GM20431 (cell line): ENCODE measurements at regions not wholly inside any gene's neighbourhood (a gene's known extent, or its start where the extent isn't known, plus 50 kb on each side); places are given as distances from the start of the nearest gene placed in this dataset.

ENCODE experiments used
- in situ Hi-C: fragments of 300-500 bp; cut with MseI, MboI; formaldehyde crosslinking; loops from one replicate; pipeline ENCODE4 v1.15.0; 2020; ENCODE audit warnings: low sequenced_read_pairs; ENCODE audit not compliant: unreplicated experiment

GRCh38 chr16:27706156-27706865 lies 156.4 kb downstream of the KATNIP start:
- in situ Hi-C loops = no loop called here

DNA sequence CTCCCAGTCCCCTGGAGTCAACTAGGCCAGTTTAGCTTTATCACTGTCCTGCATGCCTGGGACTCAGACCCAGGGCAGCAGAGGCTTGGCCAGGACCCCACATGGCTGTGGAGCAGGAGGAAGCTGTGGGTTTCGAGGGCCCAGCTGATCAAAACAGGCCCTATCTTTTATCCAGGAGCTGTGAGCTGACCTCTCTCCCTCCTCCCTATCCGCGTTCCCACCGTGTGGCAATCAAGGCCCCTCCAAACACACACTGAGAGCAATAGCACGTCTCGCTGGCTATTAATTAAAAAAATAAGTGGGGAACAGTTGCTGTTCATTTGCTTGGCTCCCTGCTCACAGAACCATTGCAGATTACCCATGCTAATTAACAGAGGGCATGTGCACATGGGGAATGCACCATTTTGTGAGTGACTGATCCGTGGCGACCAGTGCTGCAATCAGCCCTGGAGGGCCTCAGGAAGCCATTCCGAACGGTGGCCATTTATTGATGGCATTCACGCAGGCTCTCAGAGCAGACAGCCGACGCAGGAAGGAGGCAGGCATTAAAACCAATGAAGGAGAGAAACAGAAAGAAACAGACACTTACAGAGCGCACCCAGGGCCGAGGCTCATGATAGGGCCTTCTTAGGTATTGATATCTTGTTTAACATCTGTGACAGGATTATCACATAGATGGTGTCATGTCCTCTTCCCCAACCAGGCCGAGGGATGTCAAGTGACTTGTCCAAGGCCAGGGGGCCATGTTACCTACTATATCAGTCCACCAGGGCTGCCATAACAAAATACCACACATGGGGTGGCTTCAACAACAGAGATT lies 157.1 kb downstream of the KATNIP start:
- in situ Hi-C loops = no loop called here

GRCh38 chr16:27708651-27709050 lies 158.7 kb downstream of the KATNIP start:
- in situ Hi-C loops = no loop called here

- in situ Hi-C loops = no loop called here
Observed at GRCh38 chr16:27712251-27712711, 162.3 kb downstream of the KATNIP start.

- in situ Hi-C loops = no loop called here
Observed at GRCh38 chr16:27717726-27718125, 167.8 kb downstream of the KATNIP start.

DNA sequence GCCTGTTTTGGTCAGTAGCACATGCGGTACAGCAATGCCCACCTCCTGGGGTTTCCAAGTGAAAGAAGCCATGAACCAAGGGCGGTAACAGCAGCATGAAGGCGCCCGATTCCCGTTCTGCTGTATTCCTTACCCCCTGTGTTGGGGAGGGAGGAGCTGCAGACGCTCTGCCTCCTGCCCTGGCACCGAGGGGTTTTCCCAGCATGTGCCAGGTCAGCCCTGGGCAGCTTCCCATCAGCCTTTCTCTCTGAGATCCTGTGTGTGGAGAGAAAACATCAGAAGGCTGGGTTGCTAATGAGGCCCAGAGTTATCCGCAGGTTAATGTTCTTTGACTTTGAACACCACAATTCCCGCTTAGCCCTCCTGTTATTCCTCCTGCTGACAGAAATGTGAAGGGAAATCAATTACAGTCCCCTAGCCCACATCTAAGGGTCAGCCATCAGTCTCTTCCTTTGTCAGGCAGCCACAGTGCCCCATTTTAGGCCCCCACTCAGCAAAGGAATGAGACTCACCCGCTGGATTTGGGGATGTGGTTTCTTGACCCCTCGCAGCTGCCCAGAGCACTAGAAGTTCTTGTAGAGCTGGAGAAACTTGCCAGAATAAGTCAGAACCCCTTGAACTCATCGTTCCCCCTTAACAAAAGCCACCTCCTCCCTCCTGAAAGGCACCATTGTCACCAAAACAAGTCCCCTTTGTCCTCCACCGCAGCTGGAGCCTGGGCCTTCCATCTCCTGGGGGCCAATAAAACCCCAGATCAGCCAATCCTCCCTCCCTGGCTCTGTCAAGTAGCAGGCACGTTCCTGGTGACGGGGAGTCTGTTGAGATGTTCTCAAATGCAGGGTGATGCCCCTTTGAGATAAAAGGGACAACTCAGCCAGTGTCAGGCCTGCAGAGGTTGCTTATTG lies 168.5 kb downstream of the KATNIP start:
- in situ Hi-C loops = no loop called here

DNA sequence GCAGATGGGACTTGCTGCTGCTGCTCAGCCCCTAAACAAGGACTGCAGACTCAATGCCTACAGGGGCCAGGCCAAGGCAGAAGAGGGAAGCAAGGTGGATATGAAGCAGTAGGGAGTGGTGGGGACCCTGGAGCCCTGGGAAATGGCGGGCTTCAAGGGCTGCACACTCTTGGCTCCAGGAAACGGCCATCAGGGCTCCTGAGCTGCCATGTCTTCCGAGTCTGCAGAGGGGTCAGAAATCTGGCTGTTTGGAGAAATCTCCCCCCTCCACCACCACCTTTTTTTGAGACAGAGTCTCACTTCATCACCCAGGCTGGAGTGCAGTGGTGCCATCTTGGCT lies 169.1 kb downstream of the KATNIP start:
- in situ Hi-C loops = no loop called here

DNA sequence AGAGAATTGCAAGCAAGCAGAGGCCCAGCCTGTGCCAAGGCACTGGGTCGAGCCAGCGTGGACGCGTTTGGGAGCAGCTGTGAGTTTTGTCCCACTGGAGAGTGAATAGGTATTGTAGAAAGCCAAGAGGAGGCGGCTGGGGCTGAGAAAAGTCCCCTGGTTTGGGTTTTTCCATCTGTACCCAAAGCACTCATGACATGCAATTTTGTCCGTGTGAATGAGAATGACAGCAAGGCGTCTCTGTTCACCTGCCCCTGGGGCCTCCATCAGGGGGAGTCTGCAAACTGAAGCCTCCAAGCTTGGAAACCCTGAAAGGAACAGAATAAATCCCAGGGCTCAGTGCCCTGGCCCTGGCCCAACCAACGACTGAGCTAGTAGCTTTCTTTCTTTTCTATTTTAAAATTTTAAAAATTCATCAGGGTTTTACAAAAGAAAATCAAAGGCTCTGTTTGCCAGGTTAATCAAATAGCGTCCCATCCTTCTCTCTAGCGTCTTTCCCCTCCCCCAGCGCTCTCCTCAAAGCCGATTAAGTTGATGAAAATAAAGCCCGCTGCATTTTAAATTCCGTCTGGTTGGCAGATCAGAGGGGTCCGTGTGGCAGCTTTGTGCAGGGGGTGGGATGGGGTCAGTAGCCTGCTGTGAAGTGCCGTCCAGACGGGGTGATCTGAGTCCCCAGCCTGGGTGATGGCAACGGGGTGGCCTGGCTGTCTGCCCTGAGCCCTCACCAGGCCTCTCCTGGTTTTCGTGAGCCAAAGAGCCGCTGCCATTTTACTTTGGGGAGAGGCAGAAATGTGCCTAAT lies 171.0 kb downstream of the KATNIP start:
- in situ Hi-C loops = no loop called here

- in situ Hi-C loops = no loop called here
Observed at GRCh38 chr16:27721531-27722181, 171.7 kb downstream of the KATNIP start.

DNA sequence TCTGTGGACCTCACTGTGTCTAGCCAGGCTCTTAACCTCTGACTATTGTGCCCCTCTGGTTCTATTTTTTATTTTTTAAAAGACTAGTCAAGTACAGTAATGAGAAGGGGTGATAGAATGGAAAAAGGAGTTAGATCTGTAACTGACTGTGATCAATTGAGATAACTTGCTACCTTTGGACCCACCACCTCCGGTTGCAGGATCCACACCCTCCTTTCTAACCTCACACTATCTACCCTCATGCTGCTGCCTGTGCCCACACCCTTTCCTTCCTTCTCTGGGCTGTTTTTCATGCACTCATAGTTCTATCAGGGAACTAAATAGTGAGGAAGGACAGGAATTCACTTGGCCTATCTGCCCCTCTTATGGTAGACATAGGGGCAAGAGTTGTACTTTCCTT lies 172.3 kb downstream of the KATNIP start:
- in situ Hi-C loops = no loop called here

DNA sequence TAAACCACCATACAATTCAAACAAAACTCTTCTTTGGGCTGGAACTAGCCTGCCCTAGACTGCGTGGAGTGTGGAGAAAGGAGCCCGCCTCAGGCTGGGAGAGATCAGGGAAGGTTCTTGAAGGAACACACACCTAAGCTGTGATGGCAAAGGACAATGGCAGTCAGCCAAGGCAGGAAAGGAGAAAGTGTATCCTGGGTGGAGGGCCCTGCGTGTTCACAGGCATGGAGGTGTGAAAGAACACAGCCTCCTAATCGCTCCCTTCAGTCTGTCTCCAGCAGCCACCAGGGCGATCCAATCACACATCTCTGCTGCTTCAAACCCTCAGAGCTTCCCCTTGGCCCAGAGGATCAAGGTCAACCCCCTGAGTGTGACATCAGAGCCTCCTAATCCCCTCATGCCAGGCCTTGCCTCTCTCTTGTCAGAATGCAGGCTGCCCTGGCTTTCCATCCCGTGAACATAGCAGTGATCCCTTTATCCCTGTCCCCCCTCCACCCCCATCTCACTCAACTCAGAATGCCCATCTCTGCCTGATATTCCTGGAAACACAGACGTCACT lies 173.0 kb downstream of the KATNIP start:
- in situ Hi-C loops = no loop called here

GRCh38 chr16:27723711-27724481 lies 174.0 kb downstream of the KATNIP start:
- in situ Hi-C loops = no loop called here

DNA sequence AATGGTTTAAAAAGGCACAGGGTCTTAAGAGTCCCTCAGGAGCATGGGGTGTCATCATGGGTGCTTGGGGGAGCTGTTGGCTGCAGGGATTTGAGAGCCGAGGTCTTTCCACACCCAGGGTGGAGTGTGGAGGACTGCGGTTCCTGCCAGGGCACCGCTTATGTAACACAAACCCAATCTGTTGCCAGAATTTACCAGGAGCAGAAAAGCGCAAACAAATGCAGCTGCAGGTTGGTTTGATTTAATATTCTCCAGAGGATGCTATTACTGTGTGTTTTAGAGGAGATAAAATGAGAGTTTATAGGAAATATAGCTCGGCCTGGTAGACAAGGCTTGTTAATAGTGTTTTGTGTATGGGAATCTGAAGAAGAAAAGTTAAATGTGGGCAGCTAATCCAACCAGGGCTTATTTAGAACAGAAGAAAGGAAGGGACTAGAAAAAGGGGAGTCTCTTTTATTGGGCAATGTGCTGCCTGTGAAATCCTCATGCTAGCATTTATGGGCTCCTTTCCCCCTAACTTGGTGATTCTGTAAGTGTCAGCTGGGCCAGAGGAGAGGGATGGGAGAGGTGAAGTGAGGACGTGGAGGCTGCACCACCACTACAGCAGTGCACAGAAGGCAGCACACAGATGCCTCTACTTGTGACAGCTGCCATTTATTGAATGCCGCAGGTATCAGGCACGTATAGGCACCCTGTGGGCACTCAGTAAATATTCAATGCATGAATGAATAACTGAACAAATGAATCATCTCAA lies 174.7 kb downstream of the KATNIP start:
- in situ Hi-C loops = no loop called here

DNA sequence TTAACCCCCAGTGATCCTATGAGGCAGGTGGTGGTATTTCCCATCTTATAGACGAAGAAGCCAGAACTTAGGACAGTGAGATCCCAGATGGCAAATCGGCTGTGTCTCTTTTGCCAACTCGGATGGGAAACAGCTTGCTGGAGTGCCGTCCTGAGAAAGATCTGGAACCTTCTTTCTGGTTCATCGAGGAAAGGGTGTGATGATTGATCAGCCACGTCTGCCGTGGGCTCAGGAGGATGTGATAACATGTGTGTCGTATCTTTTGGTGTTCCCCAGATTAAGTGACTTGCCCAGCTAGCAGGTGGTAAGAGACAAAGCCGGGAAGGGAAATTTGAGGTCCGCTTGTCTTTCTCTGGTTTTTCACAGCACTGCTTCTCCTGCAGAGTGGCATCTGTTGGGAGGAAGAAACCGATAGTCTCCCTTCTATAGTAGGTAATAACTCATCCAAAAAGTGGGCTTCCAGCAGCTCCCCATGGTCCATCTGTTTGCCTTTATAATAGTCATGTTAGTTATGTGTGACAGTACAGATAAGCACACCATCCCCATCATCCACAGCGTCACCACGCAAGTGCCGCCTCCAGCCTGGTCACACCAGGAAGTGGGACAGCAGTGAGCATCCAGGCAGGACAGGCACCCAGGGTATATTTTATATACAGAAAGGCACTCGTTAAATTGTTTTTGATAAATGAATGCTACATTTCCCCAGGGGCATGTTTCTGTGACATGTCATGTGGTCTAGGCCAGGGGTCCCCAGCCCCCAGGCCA lies 175.5 kb downstream of the KATNIP start:
- in situ Hi-C loops = no loop called here

DNA sequence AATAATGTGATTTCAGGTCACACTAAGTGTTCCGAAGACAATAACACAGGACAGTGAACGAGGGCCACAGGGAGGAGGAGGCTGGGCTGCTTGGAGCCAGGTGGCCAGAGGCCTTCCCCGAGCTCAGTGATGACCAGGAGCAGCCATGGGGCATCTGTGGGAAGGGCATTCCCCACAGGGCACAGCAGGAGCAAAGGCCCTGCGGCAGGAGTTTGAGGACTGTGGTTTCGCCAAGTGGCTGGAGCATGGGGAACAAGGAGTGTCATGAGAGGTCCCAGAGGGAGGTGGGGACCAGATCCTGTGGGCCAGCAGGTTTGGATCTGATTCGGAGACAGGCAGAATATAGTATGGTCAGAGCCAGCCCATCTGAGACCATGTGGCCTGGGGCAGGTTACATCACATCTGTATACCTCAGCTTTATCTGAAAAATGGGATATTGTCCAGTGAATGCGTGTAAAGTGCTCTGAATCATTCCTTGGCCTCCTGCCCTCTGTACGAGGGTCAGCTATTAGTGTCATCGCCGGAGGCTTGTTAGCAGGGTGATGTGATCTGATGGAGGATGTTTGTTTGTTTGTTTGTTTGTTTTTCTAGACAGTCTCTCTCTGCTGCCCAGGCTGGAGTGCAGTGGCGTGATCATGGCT lies 176.8 kb downstream of the KATNIP start:
- in situ Hi-C loops = no loop called here

- in situ Hi-C loops = no loop called here
Observed at GRCh38 chr16:27727941-27728340, 178.0 kb downstream of the KATNIP start.
